C4-2B (cell line): ENCODE measurements at regions not wholly inside any gene's neighbourhood (a gene's known extent, or its start where the extent isn't known, plus 50 kb on each side); places are given as distances from the start of the nearest gene placed in this dataset.

ENCODE experiments used
- H3K27ac ChIP-seq: fragments of 450-650 bp; 2 replicates; pipeline ENCODE4 v1.5.1; 2017
- CTCF ChIP-seq: fragments of 450-650 bp; conservative IDR thresholded peaks from 2 replicates; pipeline ENCODE4 v1.5.1; 2017; ENCODE audit warnings: mild to moderate bottlenecking
- ZFX ChIP-seq: fragments of 450-650 bp; IDR thresholded peaks from 2 replicates; pipeline ENCODE4 v1.6.1; 2017

DNA sequence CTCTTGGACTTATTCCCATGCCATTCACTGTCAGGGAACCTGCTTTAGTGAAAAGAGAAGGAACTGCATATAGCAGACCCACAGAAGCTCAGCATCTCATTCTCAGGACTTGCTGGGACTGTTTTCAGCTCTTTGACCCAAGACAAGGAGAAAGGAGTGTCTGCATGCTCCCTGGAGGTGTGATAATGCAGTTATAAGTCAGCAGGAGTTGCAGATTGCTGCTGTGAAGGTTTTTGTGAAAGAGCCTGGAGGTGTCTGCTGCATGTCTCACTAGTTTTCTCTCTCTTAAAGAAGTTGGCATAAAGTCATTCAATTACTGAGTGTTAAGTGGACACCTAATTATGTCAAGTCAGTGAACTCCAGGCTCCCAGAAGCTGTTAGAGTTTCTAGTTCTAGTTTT lies 343.4 kb downstream of the BRINP2 start:
- TF ChIP-seq CTCF (no peak), ZFX (no peak)
- no peak overlapping the region for H3K27ac ChIP-seq

- TF ChIP-seq CTCF (no peak), ZFX (no peak)
- no peak overlapping the region for H3K27ac ChIP-seq
Observed at GRCh38 chr1:177511036-177511435, 340.3 kb downstream of the BRINP2 start.

DNA sequence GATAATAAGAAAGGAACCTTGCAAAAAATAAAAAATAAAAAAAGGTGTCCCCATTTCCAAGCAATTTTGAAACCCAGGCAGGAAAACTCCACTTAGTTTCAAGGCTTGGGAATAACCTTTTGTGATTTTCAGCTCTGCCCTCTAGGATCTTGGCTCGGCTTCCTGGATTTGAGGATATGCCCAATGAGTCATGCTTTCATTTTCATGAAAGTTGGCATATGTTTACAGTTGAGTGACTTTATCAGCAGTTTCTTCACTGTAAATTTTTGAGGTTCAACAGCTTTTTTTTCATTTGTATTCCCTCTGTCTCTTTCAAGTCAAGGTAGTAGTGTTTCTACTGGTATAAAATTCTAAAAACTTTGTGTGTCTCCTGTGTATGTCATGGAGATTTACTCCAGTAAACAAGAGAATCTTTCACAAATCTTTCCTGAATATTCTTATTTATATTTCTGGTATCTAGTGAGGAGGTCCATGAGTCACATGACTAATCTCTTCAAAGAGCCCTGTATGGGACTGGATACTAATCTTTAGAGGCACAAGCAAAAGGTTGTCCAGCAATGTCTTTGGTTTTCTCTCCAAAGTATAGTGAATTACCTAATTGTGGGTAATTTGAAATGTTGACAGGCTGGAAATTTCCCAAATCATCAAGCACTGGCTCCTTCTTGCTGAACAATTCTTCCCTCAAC lies 335.3 kb downstream of the BRINP2 start:
- TF ChIP-seq CTCF (no peak), ZFX (no peak)
- H3K27ac ChIP-seq: no peak overlapping the region

DNA sequence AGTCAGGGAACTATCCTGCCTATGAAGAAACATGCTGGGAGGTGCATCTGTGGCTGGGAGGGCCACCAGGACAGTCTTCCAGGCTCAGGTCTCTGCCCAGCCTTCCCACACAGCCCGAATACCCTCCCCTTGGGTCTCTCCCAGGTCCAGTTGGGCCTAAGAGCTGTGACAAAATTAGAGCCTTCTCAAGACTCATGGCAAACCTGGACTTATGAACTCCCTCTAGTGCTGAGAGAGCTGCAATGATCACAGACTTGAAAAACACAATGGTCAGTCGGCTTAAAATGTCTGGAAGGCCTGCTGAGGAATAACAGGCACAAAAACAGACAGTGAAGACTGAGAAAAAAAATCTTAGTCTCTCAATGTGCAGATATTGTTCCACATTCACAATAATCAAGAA lies 325.1 kb downstream of the BRINP2 start:
- no peak overlapping the region for H3K27ac ChIP-seq
- TF ChIP-seq CTCF (no peak), ZFX (no peak)

DNA sequence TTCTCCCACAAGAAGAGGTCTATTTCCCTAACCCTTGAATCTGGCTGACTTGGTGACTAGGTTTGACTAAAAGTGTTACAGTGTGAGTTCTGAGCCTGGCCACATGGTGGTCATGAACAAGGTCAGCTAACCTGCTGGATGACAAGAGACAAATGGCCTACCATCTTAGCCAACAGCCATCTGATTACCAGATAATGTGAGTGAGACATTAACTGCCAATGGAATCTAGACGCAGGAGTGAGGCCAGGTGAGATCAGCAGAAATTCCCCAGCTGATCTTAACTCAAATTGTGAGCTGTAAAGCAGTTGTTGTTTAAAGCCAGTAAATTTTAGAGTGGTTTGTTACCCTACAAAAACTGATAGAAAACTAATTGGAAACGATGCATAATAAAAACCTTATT lies 320.0 kb downstream of the BRINP2 start:
- no peak overlapping the region for H3K27ac ChIP-seq
- no peak for TF ChIP-seq ZFX

GRCh38 chr1:177490036-177490639 lies 319.4 kb downstream of the BRINP2 start:
- H3K27ac ChIP-seq: no peak overlapping the region
- peak; percentile 8; the same call in 1 of the 2 replicates for TF ChIP-seq CTCF
- TF ChIP-seq ZFX: no peak

DNA sequence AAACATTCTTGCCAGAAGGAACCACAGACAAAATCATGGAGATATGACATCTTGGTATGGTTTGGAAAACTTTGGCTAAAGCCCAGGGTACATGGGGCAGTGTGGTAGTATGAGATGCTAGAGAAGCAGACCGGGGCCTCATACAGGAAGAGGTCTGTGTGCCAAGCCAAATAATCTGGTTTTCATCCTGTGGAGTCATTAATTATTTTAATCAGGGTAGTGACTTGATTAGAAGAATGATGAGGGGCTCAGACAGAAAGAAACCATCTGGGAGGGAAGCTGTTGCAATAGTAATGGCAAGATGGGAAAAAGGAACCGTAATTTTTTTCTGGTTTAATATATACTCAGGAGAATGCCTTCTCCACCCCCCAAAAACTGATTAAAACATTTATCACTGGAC lies 318.0 kb downstream of the BRINP2 start:
- no peak overlapping the region for H3K27ac ChIP-seq
- TF ChIP-seq CTCF: no peak
- TF ChIP-seq ZFX: no peak

DNA sequence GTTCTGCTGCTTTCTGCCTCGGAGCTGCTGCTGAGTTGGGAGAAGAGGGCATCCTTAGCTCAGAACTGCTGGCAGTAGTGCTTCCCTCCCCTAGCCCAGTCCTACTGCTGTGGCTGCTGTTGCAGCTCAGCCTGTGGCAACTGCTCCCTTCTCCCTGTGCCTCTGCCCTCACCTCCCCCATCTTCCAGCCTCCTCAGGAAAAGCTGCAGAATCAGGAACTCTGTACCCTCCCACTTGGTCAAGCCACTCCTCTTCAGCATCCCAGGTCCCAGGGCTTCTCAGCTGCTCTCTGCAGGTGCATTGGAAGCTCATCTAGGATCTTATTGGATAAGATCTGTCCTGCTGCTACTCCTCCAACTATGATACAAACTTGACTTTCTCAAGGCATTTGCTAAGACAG lies 316.7 kb downstream of the BRINP2 start:
- no peak overlapping the region for H3K27ac ChIP-seq
- TF ChIP-seq CTCF: no peak
- TF ChIP-seq ZFX: no peak
